Hematopoietic multipotent progenitor cell treated with erythropoietin and hydrocortisone succinate and interleukin-3 and kit ligand, for 4 days (in vitro differentiated cells): ENCODE measurements at regions not wholly inside any gene's neighbourhood (a gene's known extent, or its start where the extent isn't known, plus 50 kb on each side); places are given as distances from the start of the nearest gene placed in this dataset.
"Not testable (repeated sequence)": the region's sequence is repeated elsewhere in the genome, so short reads cannot be mapped to it uniquely, and the experiment has no call there.

Source experiments
- DNase-seq: peaks from one replicate; pipeline ENCODE4 v3.0.0-alpha.2; 2015

DNA sequence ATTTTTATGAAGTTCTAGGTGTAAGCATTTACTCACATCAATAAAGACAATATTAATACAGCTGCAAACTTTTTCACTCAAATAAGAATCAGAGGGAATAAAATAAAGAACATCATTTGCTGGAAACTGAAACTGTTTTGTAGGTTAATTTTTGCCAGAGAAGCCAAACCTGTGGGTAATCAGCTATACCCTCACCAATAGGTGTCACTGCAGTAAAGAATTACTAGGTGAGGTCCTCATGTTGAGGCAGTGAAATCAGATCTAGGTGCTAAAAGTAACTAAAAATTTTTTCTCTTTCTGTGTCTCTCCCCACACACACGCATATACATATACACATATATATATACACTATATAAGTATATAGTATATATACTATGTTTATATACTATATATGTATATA lies 1016.3 kb upstream of the SEMA6A start:
- peak; percentile 66 for DNase-seq

DNA sequence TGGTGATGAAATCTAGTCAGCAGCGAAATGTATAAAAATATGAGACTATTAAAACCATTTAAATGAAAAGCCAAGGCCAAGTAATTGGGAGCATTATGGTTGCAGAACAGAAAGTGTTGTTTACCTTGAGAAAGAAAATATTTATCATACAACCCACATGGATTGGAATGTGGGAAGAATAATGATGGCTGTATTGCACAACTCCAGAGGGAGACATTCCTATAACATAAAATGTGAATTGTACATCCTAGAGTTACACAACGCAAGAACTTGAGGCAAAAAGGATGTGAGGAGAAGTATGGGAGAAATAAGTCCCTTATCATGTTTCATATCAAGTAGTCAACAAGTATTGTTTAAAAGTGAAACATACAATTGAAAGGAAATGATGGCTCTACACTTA lies 1014.0 kb upstream of the SEMA6A start:
- DNase-seq, result no peak

DNA sequence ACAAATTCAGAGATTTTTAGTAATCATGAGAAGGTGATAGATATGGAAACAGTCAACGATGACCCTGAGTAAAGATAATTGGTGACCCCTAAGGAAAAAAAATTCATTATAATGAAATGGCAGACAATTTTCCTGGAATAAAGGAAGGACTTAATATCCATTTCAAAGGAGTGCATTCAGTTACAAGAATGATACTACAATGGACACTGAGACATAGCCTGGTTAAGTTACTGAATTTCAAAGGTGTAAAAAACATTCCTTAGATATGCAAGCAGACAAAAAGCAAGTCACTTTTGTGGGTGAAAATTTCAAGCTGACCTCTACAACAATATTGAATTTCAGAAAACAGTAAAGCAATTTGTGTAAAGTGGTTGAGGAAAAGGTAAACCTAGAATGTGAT lies 1012.5 kb upstream of the SEMA6A start:
- no peak for DNase-seq

DNA sequence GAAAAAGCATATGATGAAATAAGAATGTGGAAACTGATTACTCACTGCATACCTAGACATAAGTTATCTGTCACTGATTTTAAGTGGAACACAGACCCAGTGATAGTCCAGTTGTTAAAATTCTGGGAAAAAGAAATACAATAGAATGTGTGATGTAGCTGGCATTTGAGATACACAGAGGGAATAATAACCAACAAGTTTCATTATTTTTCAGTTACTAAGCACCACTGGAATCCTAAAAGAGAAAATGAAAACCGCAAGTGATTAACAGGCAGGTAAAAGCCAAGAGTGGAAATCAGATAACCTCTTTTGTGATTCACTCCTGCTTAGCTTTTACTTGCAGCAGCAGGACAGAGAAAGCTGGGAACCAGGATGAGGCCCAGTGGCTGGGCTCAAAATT lies 994.0 kb upstream of the SEMA6A start:
- no peak for DNase-seq

GRCh38 chr5:117568126-117568525 lies 993.5 kb upstream of the SEMA6A start:
- no peak for DNase-seq

- DNase-seq, result no peak
These were observed 988.0 kb upstream of the SEMA6A start for GRCh38 chr5:117562647-117563046.

DNA sequence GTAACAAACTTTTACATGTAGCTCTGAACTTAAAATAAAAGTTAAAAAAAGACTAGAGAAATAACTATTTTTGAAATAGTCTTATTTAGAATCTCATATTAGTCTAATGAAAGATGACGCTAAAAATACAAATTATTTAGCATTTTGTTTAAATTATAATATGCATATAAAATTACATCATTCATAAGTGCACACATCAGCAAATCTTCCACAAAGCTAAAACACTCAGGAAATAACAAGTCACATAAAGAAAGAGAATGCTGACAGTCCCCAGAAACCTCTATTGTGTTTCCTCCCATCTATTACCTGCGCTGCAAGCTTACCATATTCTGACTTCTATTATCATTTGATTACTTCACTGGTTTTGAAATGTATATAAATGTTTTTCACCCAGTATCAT lies 986.9 kb upstream of the SEMA6A start:
- no peak for DNase-seq

- no peak for DNase-seq
These were observed 984.6 kb upstream of the SEMA6A start for GRCh38 chr5:117559005-117559844.

DNA sequence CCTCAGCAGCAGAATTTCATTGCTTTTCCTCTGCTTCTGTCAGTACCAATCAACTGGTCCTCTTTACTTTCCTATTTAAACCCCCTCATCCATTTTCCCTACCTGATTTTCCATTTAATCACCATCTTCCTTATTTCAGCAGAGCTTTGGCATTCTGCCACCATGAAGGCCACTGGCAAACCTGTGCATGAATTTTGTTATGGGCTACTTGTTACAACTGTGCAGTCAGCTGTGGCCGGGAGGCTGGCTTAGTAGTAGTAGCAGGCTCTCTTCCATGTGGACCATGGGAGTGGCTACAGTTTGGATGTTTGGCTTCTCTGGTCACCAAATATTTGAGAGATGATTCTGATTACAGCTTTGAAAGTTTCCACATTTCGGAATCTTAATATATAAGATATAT lies 976.6 kb upstream of the SEMA6A start:
- no peak for DNase-seq

- no peak for DNase-seq
These were observed 972.6 kb upstream of the SEMA6A start for GRCh38 chr5:117547192-117547591.

DNA sequence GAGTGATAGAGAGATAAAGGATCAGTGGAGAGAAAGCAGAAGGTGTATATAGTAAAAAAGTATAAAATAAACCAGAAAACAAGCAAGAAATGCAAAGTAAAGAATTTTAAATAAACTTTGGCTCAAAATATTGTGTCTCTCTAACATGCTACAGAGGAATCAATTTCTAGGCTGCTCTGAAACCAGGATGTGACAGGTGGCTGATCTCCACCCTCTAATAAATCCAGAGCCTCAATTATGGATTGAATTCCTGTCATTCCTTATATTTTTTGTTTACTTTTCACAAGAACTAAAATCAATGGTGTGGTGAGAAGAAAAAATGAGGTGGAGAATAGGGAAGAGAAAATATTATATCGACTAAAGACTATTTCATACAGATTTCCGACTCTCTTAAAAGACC lies 965.1 kb upstream of the SEMA6A start:
- DNase-seq, result no peak

DNA sequence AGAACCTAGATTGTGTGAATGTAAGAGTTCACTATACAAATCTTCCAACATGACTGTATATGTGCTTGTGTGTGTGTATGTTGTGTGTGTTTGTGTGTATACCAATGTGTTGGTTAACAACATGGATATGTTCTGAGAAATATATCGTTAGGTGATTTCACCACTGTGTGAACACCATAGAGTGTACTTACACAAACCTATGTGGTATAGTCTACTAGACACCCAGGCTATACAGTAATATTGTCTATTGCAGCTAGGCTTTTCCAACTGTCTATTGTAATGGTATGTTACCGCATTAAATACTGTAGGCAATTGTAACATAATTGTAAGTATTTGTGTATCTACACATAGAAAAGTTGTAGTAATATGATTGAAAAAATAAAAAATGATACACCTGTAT lies 959.2 kb upstream of the SEMA6A start:
- no peak for DNase-seq

- not testable (repeated sequence) for DNase-seq
These were observed 958.5 kb upstream of the SEMA6A start for GRCh38 chr5:117533051-117533670.

- no peak for DNase-seq
These were observed 945.4 kb upstream of the SEMA6A start for GRCh38 chr5:117519957-117520500.

DNA sequence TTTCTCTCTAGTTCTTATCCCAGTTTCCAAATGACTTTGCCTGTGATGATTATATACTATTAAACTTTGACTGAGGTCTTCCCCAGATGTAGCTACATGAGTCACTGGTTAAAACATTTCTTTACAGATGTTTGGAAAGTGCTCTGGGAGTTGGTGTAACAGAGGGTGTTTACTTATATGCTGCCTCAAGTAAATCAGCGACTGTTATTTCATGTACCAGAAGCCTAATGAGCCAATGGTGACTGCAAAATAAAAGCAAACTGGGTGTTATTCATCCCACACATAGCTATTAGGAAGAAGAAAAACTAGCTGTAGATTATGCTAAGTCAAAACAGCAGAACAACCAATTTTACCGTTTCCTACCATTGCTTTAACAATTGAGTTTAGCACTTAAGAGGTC lies 929.7 kb upstream of the SEMA6A start:
- no peak for DNase-seq

DNA sequence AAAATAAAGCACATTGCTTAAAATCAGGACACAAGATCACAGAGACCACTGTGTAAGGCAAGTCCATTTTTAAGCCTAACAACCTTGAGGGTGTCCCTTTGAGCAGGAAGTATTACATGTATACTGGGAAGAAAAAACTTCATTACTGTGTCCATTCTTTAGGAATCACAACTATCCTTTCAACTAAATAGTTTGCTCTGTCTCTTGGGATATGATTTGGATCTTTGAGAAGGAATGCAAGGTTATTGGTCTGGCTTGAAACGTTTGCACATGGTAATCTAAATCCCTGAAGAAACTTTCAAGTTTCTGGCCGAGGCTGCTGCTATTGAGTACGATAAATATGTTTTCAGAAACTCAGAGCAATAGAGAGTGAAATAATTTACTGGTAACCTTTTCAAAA lies 923.0 kb upstream of the SEMA6A start:
- DNase-seq, result no peak

DNA sequence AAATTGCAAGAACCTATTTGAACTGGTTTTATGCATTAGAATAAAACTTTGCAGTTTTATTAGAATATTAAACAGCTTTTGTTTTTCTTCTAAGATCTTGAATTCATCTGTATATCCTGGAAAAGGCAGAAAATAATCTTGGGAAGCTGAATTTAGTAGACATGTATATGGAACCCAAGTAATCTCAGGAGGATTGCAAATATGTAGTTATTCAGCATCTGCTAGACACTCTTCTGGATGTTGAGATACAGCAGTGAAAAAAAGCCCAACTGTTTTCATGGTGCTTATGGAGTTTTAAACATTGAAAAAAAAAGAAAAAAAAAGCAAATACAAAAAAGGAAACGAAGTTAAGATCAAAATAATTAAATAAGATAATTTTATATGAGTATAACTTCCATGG lies 922.2 kb upstream of the SEMA6A start:
- DNase-seq, result no peak

- DNase-seq, result no peak
These were observed 919.6 kb upstream of the SEMA6A start for GRCh38 chr5:117494188-117494587.

DNA sequence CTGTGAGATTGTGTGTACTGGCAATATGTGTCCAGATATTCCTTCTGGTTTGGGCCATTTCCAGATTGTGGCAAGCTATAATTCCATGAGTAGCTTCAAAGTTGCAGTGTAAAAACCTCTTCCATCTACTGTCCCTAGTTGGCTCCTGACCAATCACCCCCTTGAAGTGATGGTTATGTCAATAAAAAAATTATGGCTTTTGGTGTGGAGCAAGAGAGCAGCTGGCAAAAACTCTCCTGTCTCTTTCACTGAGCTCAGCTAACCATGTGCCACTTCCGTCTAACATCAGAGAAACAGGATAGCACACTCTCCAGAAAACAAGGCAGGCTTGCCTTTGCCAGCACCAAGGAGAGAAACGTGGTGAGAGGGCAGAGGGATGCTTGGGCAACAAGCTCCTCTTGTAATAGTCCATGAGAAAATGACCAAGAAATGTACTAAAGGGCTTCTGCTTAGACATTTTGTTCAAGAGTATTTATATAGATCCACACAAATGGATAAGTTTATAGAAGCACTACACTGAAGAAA lies 914.4 kb upstream of the SEMA6A start:
- DNase-seq, result no peak

GRCh38 chr5:117487556-117487955 lies 912.9 kb upstream of the SEMA6A start:
- DNase-seq, result no peak

GRCh38 chr5:117486879-117487391 lies 912.3 kb upstream of the SEMA6A start:
- DNase-seq, result no peak

DNA sequence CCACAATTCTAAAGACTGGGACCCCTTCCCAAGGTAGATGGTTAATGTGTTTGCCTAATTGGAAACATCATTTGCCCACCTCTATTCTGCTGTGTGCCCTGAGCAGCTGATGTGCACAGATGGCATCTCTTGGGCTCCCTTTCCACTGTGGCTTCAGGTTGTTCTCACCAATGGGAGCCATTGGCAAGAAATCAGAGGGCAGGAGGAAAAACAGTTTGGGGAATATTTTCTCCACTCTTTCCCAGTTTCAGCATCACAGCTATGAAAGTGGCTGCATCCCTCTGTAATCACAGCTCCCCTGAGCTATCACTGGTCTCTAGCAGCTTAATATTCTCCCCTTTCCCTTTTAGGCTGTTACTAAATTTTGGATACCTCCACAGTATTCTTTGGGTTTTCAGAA lies 911.6 kb upstream of the SEMA6A start:
- no peak for DNase-seq

DNA sequence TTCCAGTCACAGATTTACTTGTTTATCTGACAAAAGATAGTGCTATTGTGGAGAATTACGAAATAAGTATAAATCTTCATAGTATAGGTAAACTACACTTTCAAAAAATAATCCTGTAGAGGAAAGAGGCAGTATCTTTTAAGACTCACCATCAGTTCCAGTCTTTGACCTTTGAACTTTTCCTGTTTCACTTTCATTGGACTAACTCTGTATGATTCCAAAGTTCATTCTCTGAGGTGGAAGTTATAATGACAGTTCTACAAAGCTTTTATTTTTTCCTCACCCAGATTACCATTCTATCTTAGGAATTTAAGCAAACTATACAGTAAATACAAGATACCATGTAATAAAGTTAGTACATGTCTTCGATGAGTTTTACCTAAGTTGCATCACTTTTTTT lies 901.3 kb upstream of the SEMA6A start:
- no peak for DNase-seq

DNA sequence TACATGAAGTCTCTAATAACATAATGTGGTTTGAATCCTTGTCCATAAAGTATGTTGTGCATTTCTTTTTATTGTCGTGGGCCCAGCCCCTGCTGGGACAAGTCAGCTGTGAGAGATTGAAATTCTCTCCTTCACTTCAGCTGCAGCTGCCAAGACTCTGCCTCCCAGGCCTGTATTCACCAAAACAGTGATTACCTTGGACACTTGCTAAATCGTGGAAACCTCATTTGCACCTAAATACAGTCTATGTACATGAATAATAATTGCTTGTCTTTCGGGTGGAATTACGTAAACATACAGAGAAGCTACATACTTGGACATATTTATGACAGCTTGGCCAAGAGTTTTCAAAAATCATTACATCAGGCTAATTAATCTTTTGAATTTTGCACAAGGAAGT lies 898.5 kb upstream of the SEMA6A start:
- DNase-seq, result no peak
